H9 (cell line): ENCODE measurements at regions not wholly inside any gene's neighbourhood (a gene's known extent, or its start where the extent isn't known, plus 50 kb on each side); places are given as distances from the start of the nearest gene placed in this dataset.

Experiments
- DNase-seq: peaks from one replicate; pipeline ENCODE4 v3.0.0-alpha.2; 2017
- H2AFZ ChIP-seq: one replicate; pipeline ENCODE4 v1.6.1; 2013; ENCODE audit warnings: mild to moderate bottlenecking, low read length, control low read depth, moderate library complexity
- H2AK5ac ChIP-seq: 2 replicates; pipeline ENCODE4 v1.6.1; 2013; ENCODE audit warnings: low read length, control low read depth, mixed read lengths; ENCODE audit not compliant: insufficient read length
- H2BK120ac ChIP-seq: one replicate; pipeline ENCODE4 v1.6.1; 2013; ENCODE audit warnings: low read depth, mild to moderate bottlenecking, low read length, control low read depth, inconsistent platforms; ENCODE audit not compliant: poor library complexity, severe bottlenecking
- H2BK12ac ChIP-seq: 2 replicates; pipeline ENCODE4 v1.6.1; 2013; ENCODE audit warnings: low read length, control low read depth, mixed read lengths, low read depth; ENCODE audit not compliant: insufficient read length
- H2BK15ac ChIP-seq: 2 replicates; pipeline ENCODE4 v1.6.1; 2013; ENCODE audit warnings: low read depth, low read length, control low read depth
- H2BK20ac ChIP-seq: one replicate; pipeline ENCODE4 v1.6.1; 2013; ENCODE audit warnings: low read depth, mild to moderate bottlenecking, low read length, control low read depth, inconsistent platforms; ENCODE audit not compliant: poor library complexity, severe bottlenecking
- H2BK5ac ChIP-seq: 2 replicates; pipeline ENCODE4 v1.6.1; 2013; ENCODE audit warnings: low read length, control low read depth, mixed read lengths; ENCODE audit not compliant: insufficient read length
- H3K14ac ChIP-seq: 2 replicates; pipeline ENCODE4 v1.6.1; 2013; ENCODE audit warnings: low read length, control low read depth; ENCODE audit not compliant: insufficient read depth
- H3K18ac ChIP-seq: 2 replicates; pipeline ENCODE4 v1.6.1; 2013; ENCODE audit warnings: low read depth, mild to moderate bottlenecking, mixed read lengths, low read length, control low read depth; ENCODE audit not compliant: insufficient read length
- H3K23ac ChIP-seq: 2 replicates; pipeline ENCODE4 v1.6.1; 2013; ENCODE audit warnings: low read length, control low read depth, mixed read lengths, low read depth; ENCODE audit not compliant: insufficient read length
- H3K23me2 ChIP-seq: 2 replicates; pipeline ENCODE4 v1.6.1; 2013; ENCODE audit warnings: low read depth, mild to moderate bottlenecking, mixed read lengths, low read length, control low read depth; ENCODE audit not compliant: insufficient read length, poor library complexity, severe bottlenecking
- H3K27ac ChIP-seq: 2 replicates; pipeline ENCODE4 v1.5.1; 2013; ENCODE audit warnings: low read length, control low read depth, mixed read lengths, low read depth; ENCODE audit not compliant: insufficient read length
- H3K27me3 ChIP-seq: 2 replicates; pipeline ENCODE4 v1.6.1; 2013; ENCODE audit warnings: low read length, control low read depth, inconsistent platforms; ENCODE audit not compliant: insufficient read depth
- H3K4ac ChIP-seq: 2 replicates; pipeline ENCODE4 v1.6.1; 2013; ENCODE audit warnings: low read depth, mild to moderate bottlenecking, control low read depth, inconsistent platforms, low read length, moderate library complexity
- H3K4me1 ChIP-seq: 2 replicates; pipeline ENCODE4 v1.6.1; 2013; ENCODE audit warnings: low read length, control low read depth, inconsistent platforms; ENCODE audit not compliant: insufficient read depth
- H3K4me2 ChIP-seq: 2 replicates; pipeline ENCODE4 v1.6.1; 2013; ENCODE audit warnings: low read length, control low read depth, mixed read lengths; ENCODE audit not compliant: insufficient read length, insufficient read depth
- H3K56ac ChIP-seq: 2 replicates; pipeline ENCODE4 v1.6.1; 2013; ENCODE audit warnings: low read depth, mild to moderate bottlenecking, mixed read lengths, low read length, control low read depth; ENCODE audit not compliant: insufficient read length
- H3K79me1 ChIP-seq: 2 replicates; pipeline ENCODE4 v1.6.1; 2013; ENCODE audit warnings: low read depth, mild to moderate bottlenecking, moderate library complexity, low read length, control low read depth, inconsistent platforms; ENCODE audit not compliant: insufficient read depth, poor library complexity, severe bottlenecking
- H3K79me2 ChIP-seq: 2 replicates; pipeline ENCODE4 v1.6.1; 2013; ENCODE audit warnings: low read length, control low read depth, inconsistent platforms; ENCODE audit not compliant: insufficient read depth
- H3K9ac ChIP-seq: 2 replicates; pipeline ENCODE4 v1.6.1; 2013; ENCODE audit warnings: low read length, control low read depth, mixed read lengths; ENCODE audit not compliant: insufficient read length; ENCODE audit errors: extremely low read depth
- H3K9me3 ChIP-seq: one replicate; pipeline ENCODE4 v1.6.1; 2013; ENCODE audit warnings: low read depth, low read length, inconsistent platforms; ENCODE audit not compliant: control insufficient read depth
- H3T11ph ChIP-seq: one replicate; pipeline ENCODE4 v1.6.1; 2013; ENCODE audit warnings: mild to moderate bottlenecking, low read length, control low read depth, inconsistent platforms
- H4K20me1 ChIP-seq: one replicate; pipeline ENCODE4 v1.6.1; 2013; ENCODE audit not compliant: control insufficient read depth, insufficient read length, insufficient read depth
- H4K5ac ChIP-seq: 2 replicates; pipeline ENCODE4 v1.6.1; 2013; ENCODE audit warnings: low read depth, mild to moderate bottlenecking, mixed read lengths, low read length, control low read depth; ENCODE audit not compliant: insufficient read length
- H4K8ac ChIP-seq: replicated peaks from 2 replicates; pipeline ENCODE4 v1.6.1; 2013; ENCODE audit warnings: low read length, control low read depth, mixed read lengths, low read depth; ENCODE audit not compliant: insufficient read length
- H4K91ac ChIP-seq: 2 replicates; pipeline ENCODE4 v1.6.1; 2013; ENCODE audit warnings: low read depth, mild to moderate bottlenecking, moderate library complexity, mixed read lengths, low read length, control low read depth; ENCODE audit not compliant: insufficient read length
- H3K27ac Mint-ChIP-seq, 3 experiments: 2 replicates in 2 of 3; 3 replicates in 1 of 3; pipeline ENCODE4 v1.8.0; 2020 to 2021; ENCODE audit warnings: mixed read lengths in 3 of 3, mild to moderate bottlenecking in 1 of 3, moderate library complexity in 1 of 3
- H3K27me3 Mint-ChIP-seq: 2 replicates; pipeline ENCODE4 v1.8.0; 2021; ENCODE audit warnings: low read depth, mild to moderate bottlenecking, moderate library complexity, mixed read lengths
- H3K36me3 Mint-ChIP-seq, 3 experiments: 2 replicates in 2 of 3; 3 replicates in 1 of 3; pipeline ENCODE4 v1.8.0; 2020 to 2021; ENCODE audit warnings: low read depth in 3 of 3, mixed read lengths in 3 of 3; ENCODE audit not compliant: insufficient read depth in 1 of 3
- H3K4me1 Mint-ChIP-seq, 2 experiments: 2 replicates each; pipeline ENCODE4 v1.8.0; 2020; ENCODE audit warnings: mixed read lengths in 2 of 2
- H3K4me3 Mint-ChIP-seq, 2 experiments: 2 replicates in 1 of 2; 3 replicates in 1 of 2; pipeline ENCODE4 v1.8.0; 2020 to 2021; ENCODE audit warnings: mild to moderate bottlenecking in 2 of 2, mixed read lengths in 2 of 2, moderate library complexity in 1 of 2
- H3K9me3 Mint-ChIP-seq, 2 experiments: 2 replicates in 1 of 2; 3 replicates in 1 of 2; pipeline ENCODE4 v1.8.0; 2020; ENCODE audit warnings: mild to moderate bottlenecking in 2 of 2, mixed read lengths in 2 of 2, moderate library complexity in 1 of 2
- WGBS: extraction: QIAGEN DNeasy Blood & Tissue Kit; methylation state at CpG from one replicate; pipeline ENCODE4 v1.1.7; 2013; ENCODE audit warnings: missing lambda C conversion rate, low lambda C conversion rate, mixed read lengths; ENCODE audit not compliant: insufficient read length; ENCODE audit errors: extremely low coverage; 5-methylcytosine and 5-hydroxymethylcytosine counted together
- TF ChIP-seq, protein P1 (sequence below): fragments of 200-600 bp; sonication (generic); conservative IDR thresholded peaks from 3 replicates; pipeline ENCODE4 v1.8.0; 2021; ENCODE audit warnings: antibody characterized with exemption, mild to moderate bottlenecking

GRCh38 chr1:228902781-228903433 is 167.6 kb downstream of the RHOU start:
- H3K9ac ChIP-seq = no peak overlapping the region
- no peaks in the 10 kb centered on the region for H3K36me3 Mint-ChIP-seq
- H2BK15ac ChIP-seq = no peak overlapping the region
- no peak overlapping the region for H2BK20ac ChIP-seq
- peak overlapping the region in 2 of 3 experiments; percentile 10 to 13; a peak in 1 of 7 replicates for H3K27ac Mint-ChIP-seq
- H2BK120ac ChIP-seq = no peak overlapping the region
- H3K14ac ChIP-seq = no peak overlapping the region
- H3K79me2 ChIP-seq = no peaks in the 10 kb centered on the region
- H3K23me2 ChIP-seq = no peaks in the 10 kb centered on the region
- no peak overlapping the region for H2AK5ac ChIP-seq
- H3K79me1 ChIP-seq = no peaks in the 10 kb centered on the region
- H3K27ac ChIP-seq = no peak overlapping the region
- no peaks in the 10 kb centered on the region for H3K9me3 ChIP-seq
- H4K8ac ChIP-seq = no peak overlapping the region
- peaks cover 2% of the 10 kb centered on the region; the same call in 1 of the 2 replicates for H3K4me1 ChIP-seq
- no peaks in the 10 kb centered on the region for H3K9me3 Mint-ChIP-seq
- H2BK5ac ChIP-seq = no peak overlapping the region
- peaks cover 22 to 25% of the 10 kb centered on the region in 2 experiments for H3K4me1 Mint-ChIP-seq
- no peak overlapping the region for H3K4me2 ChIP-seq
- no CpG with 5 or more reads among the region's 13 CpGs for WGBS
- TF ChIP-seq, protein P1, sequence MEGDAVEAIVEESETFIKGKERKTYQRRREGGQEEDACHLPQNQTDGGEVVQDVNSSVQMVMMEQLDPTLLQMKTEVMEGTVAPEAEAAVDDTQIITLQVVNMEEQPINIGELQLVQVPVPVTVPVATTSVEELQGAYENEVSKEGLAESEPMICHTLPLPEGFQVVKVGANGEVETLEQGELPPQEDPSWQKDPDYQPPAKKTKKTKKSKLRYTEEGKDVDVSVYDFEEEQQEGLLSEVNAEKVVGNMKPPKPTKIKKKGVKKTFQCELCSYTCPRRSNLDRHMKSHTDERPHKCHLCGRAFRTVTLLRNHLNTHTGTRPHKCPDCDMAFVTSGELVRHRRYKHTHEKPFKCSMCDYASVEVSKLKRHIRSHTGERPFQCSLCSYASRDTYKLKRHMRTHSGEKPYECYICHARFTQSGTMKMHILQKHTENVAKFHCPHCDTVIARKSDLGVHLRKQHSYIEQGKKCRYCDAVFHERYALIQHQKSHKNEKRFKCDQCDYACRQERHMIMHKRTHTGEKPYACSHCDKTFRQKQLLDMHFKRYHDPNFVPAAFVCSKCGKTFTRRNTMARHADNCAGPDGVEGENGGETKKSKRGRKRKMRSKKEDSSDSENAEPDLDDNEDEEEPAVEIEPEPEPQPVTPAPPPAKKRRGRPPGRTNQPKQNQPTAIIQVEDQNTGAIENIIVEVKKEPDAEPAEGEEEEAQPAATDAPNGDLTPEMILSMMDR = no peak
- H4K91ac ChIP-seq = no peak overlapping the region
- peaks cover 4% of the 10 kb centered on the region; the same call in 1 of the 2 replicates for H3K27me3 Mint-ChIP-seq
- no peak overlapping the region for H2AFZ ChIP-seq
- no peak overlapping the region for H3T11ph ChIP-seq
- H3K4ac ChIP-seq = no peak overlapping the region
- no peak overlapping the region for H3K23ac ChIP-seq
- H3K18ac ChIP-seq = no peak overlapping the region
- H3K56ac ChIP-seq = no peak overlapping the region
- H3K27me3 ChIP-seq = no peaks in the 10 kb centered on the region
- H4K5ac ChIP-seq = no peak overlapping the region
- no peak overlapping the region for H3K4me3 Mint-ChIP-seq
- H4K20me1 ChIP-seq = no peaks in the 10 kb centered on the region
- DNase-seq = no peak
- no peak overlapping the region for H2BK12ac ChIP-seq
